ENCODE measurements at regions not wholly inside any gene's neighbourhood (a gene's known extent, or its start where the extent isn't known, plus 50 kb on each side); places are given as distances from the start of the nearest gene placed in this dataset.

DNA sequence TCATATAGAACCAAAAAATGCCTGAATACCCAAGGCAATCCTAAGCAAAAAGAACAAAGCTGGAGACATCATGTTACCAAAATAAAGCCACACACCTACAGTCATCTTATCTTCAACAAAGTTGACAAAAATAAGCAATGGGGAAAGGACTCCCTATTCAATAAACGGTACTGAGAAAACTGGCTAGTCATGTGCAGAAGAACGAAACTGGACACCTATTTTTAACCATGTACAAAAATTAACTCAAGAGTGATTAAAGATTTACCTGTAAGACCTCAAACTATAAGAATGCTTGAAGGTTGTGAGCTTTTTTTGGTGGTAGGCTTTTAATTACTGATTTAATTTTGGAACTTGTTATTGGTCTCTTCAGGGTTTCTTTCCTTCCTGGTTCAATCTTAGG is 236.0 kb upstream of the DEFB112 start:
- TF ChIP-seq CHD2 (IDR thresholded peaks at IDR 0.05; ENCODE audit: low read length, partially characterized antibody) = no peak
- TF ChIP-seq MXI1 (IDR thresholded peaks at IDR 0.05; ENCODE audit: low read depth, low read length) = no peak
- no peaks in the 10 kb centered on the region for H3K9me2 ChIP-seq
- no peaks in the 10 kb centered on the region for H3K27me3 ChIP-seq (ENCODE audit: insufficient read depth)
- POLR2A ChIA-PET = no interaction called here
- H4K20me1 ChIP-seq (ENCODE audit: insufficient read depth) = no peaks in the 10 kb centered on the region
- H3K4me1 ChIP-seq (ENCODE audit: control insufficient read depth in 1 of 2, insufficient read depth in 2 of 2, low read depth in 1 of 2, low read length in 1 of 2) = no peaks in the 10 kb centered on the region
- H3K4me3 ChIP-seq (ENCODE audit: low read depth in 2 of 2, low read length in 1 of 2) = no peak overlapping the region
- H3K27ac ChIP-seq (ENCODE audit: low read depth in 2 of 2, low read length in 1 of 2) = no peak overlapping the region
- 27% methylated on average over 2 of the region's 2 CpGs for WGBS (ENCODE audit: low lambda C conversion rate)
- H3F3A ChIP-seq (replicated peaks; ENCODE audit: insufficient read depth) = no peaks in the 10 kb centered on the region
- H3K79me2 ChIP-seq (ENCODE audit: insufficient read depth) = no peaks in the 10 kb centered on the region
- H3K9me3 ChIP-seq = no peaks in the 10 kb centered on the region
- H3K4me2 ChIP-seq = no peak overlapping the region
- CTCF ChIA-PET = no interaction called here
- no peak overlapping the region for H2AFZ ChIP-seq (ENCODE audit: low read depth)
- H3K36me3 ChIP-seq (replicated peaks in 1 of 2; ENCODE audit: control insufficient read depth in 1 of 2, insufficient read depth in 2 of 2, low read length in 1 of 2) = no peaks in the 10 kb centered on the region
- no peak for DNase-seq
- no peak overlapping the region for H3K9ac ChIP-seq

DNA sequence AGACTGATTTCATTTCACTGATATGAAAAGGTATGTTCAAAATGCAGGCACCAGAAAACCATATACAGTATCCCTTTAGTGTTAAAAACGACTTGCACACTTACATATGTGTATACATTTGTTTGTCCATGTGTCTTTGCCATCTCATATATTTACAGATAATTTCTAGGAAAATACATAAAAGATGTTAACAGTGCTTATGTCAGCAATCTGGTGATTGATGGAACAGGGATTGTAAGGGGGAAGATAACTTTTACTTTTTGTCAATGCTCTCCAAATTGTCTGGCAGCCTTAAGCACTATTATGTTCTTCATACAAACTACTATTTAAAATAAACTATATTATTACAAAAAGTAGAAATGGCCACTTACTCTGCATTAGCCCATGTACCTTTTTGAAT is 238.5 kb upstream of the DEFB112 start:
- ChIA-PET POLR2A (no interaction called here), CTCF (no interaction called here)
- no peak overlapping the region for H3K4me3 ChIP-seq (ENCODE audit: low read depth in 2 of 2, low read length in 1 of 2)
- H3K9me3 ChIP-seq = no peaks in the 10 kb centered on the region
- no peaks in the 10 kb centered on the region for H3F3A ChIP-seq (replicated peaks; ENCODE audit: insufficient read depth)
- H3K4me1 ChIP-seq (ENCODE audit: control insufficient read depth in 1 of 2, insufficient read depth in 2 of 2, low read depth in 1 of 2, low read length in 1 of 2) = no peaks in the 10 kb centered on the region
- no peaks in the 10 kb centered on the region for H4K20me1 ChIP-seq (ENCODE audit: insufficient read depth)
- no peaks in the 10 kb centered on the region for H3K79me2 ChIP-seq (ENCODE audit: insufficient read depth)
- H3K27me3 ChIP-seq (ENCODE audit: insufficient read depth) = no peaks in the 10 kb centered on the region
- WGBS (ENCODE audit: low lambda C conversion rate) = 9% methylated on average over 1 of the region's 1 CpG
- H2AFZ ChIP-seq (ENCODE audit: low read depth) = no peak overlapping the region
- H3K27ac ChIP-seq (ENCODE audit: low read depth in 2 of 2, low read length in 1 of 2) = no peak overlapping the region
- no peak overlapping the region for H3K9ac ChIP-seq
- H3K36me3 ChIP-seq (replicated peaks in 1 of 2; ENCODE audit: control insufficient read depth in 1 of 2, insufficient read depth in 2 of 2, low read length in 1 of 2) = no peaks in the 10 kb centered on the region
- H3K4me2 ChIP-seq = no peak overlapping the region
- H3K9me2 ChIP-seq = no peaks in the 10 kb centered on the region
- TF ChIP-seq GATA2 (CRISPR knock-in tag; IDR thresholded peaks at IDR 0.05) = no peak
- no peak for TF ChIP-seq RCOR1 (IDR thresholded peaks at IDR 0.05; ENCODE audit: low read length)
- TF ChIP-seq CHD2 (IDR thresholded peaks at IDR 0.05; ENCODE audit: low read length, partially characterized antibody) = no peak
- no peak for TF ChIP-seq ELF1 (IDR thresholded peaks at IDR 0.05)
- no peak for TF ChIP-seq JUND (IDR thresholded peaks at IDR 0.05)
- TF ChIP-seq SMC3 (IDR thresholded peaks at IDR 0.05; ENCODE audit: low read depth, low read length) = no peak
- no peak for TF ChIP-seq FOXM1 (IDR thresholded peaks at IDR 0.05; ENCODE audit: low read depth)
- TF ChIP-seq EZH2phosphoT487 (IDR thresholded peaks at IDR 0.05; ENCODE audit: borderline replicate concordance, low read depth) = no peak
- TF ChIP-seq RXRA (IDR thresholded peaks at IDR 0.05; ENCODE audit: borderline replicate concordance, low read depth) = no peak
- DNase-seq = no peak

DNA sequence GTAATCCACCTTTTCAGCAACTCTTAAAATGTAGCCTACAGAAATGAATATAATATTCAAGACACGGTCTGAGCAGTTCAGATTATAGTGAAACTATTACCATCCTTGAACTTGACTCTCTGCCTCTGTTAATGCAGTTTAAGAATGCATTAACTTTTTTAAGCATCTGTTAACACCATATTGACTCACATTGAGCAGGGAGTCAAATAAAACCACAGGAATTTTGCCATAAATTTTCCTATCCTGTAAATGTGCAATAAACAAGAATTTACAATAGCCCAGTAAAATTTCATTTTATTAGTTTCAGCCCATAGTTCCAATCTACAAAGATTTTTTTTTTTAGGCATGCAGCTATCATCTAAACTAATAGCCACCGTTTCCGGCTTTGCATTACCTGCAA is 239.2 kb upstream of the DEFB112 start:
- 50% methylated on average over 3 of the region's 3 CpGs for WGBS (ENCODE audit: low lambda C conversion rate)
- H3K27ac ChIP-seq (ENCODE audit: low read depth in 2 of 2, low read length in 1 of 2) = no peak overlapping the region
- no peaks in the 10 kb centered on the region for H3K36me3 ChIP-seq (replicated peaks in 1 of 2; ENCODE audit: control insufficient read depth in 1 of 2, insufficient read depth in 2 of 2, low read length in 1 of 2)
- CTCF ChIA-PET = no interaction called here
- H3K4me2 ChIP-seq = no peak overlapping the region
- no peaks in the 10 kb centered on the region for H3K9me3 ChIP-seq
- no peak overlapping the region for H3K9ac ChIP-seq
- H2AFZ ChIP-seq (ENCODE audit: low read depth) = no peak overlapping the region
- H3K27me3 ChIP-seq (ENCODE audit: insufficient read depth) = no peaks in the 10 kb centered on the region
- TF ChIP-seq, protein P1, sequence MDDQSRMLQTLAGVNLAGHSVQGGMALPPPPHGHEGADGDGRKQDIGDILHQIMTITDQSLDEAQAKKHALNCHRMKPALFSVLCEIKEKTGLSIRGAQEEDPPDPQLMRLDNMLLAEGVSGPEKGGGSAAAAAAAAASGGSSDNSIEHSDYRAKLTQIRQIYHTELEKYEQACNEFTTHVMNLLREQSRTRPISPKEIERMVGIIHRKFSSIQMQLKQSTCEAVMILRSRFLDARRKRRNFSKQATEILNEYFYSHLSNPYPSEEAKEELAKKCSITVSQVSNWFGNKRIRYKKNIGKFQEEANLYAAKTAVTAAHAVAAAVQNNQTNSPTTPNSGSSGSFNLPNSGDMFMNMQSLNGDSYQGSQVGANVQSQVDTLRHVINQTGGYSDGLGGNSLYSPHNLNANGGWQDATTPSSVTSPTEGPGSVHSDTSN (IDR thresholded peaks at IDR 0.05) = no peak
- POLR2A ChIA-PET = no interaction called here
- H4K20me1 ChIP-seq (ENCODE audit: insufficient read depth) = no peaks in the 10 kb centered on the region
- no peak overlapping the region; a peak in 1 of 4 replicates for H3K4me3 ChIP-seq (ENCODE audit: low read depth in 2 of 2, low read length in 1 of 2)
- H3F3A ChIP-seq (replicated peaks; ENCODE audit: insufficient read depth) = no peaks in the 10 kb centered on the region
- no peaks in the 10 kb centered on the region for H3K79me2 ChIP-seq (ENCODE audit: insufficient read depth)
- DNase-seq = no peak
- H3K9me2 ChIP-seq = no peaks in the 10 kb centered on the region
- no peaks in the 10 kb centered on the region for H3K4me1 ChIP-seq (ENCODE audit: control insufficient read depth in 1 of 2, insufficient read depth in 2 of 2, low read depth in 1 of 2, low read length in 1 of 2)
